ENCODE measurements at regions not wholly inside any gene's neighbourhood (a gene's known extent, or its start where the extent isn't known, plus 50 kb on each side); places are given as distances from the start of the nearest gene placed in this dataset.

- no peak for TF ChIP-seq CTCF (IDR thresholded peaks at IDR 0.05; ENCODE audit: control extremely low read depth in 1 of 3, insufficient read depth in 1 of 3, low read depth in 1 of 3, low read length in 3 of 3)
- no peak for TF ChIP-seq POLR2AphosphoS5 (IDR thresholded peaks at IDR 0.05; ENCODE audit: low read depth, low read length)
- no peak for TF ChIP-seq ATF3 (IDR thresholded peaks at IDR 0.05; ENCODE audit: insufficient read depth, low read depth, low read length)
- no peak for TF ChIP-seq EP300 (IDR thresholded peaks at IDR 0.05; ENCODE audit: borderline replicate concordance in 1 of 2, low read depth in 2 of 2, low read length in 2 of 2)
- no peak for TF ChIP-seq SIN3A (conservative IDR thresholded peaks at IDR 0.05 in 1 of 2, IDR thresholded peaks at IDR 0.05 in 1 of 2; ENCODE audit: low read depth in 1 of 2, low read length in 2 of 2)
- TF ChIP-seq GABPA (IDR thresholded peaks at IDR 0.05; ENCODE audit: borderline replicate concordance, insufficient read depth, low read length): no peak
- TF ChIP-seq EZH2 (IDR thresholded peaks at IDR 0.05; ENCODE audit: low read depth, low read length, severe bottlenecking): no peak
- no peak for TF ChIP-seq ZNF274 (IDR thresholded peaks at IDR 0.05; ENCODE audit: borderline replicate concordance, extremely low read depth, low read length)
- no peak for TF ChIP-seq TAF1 (IDR thresholded peaks at IDR 0.05; ENCODE audit: low read depth, low read length)
- no peak for TF ChIP-seq JUND (IDR thresholded peaks at IDR 0.05; ENCODE audit: low read length)
- TF ChIP-seq CREB1 (IDR thresholded peaks at IDR 0.05): no peak
- TF ChIP-seq POLR2A (IDR thresholded peaks at IDR 0.05; ENCODE audit: control extremely low read depth in 1 of 2, low read depth in 2 of 2, low read length in 2 of 2): no peak
- TF ChIP-seq RAD21 (IDR thresholded peaks at IDR 0.05 in 1 of 2, conservative IDR thresholded peaks at IDR 0.05 in 1 of 2; ENCODE audit: low read depth in 2 of 2, low read length in 2 of 2): no peak
- TF ChIP-seq KDM5A (IDR thresholded peaks at IDR 0.05; ENCODE audit: low read length): no peak
These were observed 451.7 kb upstream of the SGO1 start for GRCh38 chr3:20637729-20638128.
